ENCODE measurements at regions not wholly inside any gene's neighbourhood (a gene's known extent, or its start where the extent isn't known, plus 50 kb on each side); places are given as distances from the start of the nearest gene placed in this dataset.
A peak's percentile ranks its signal among the peaks of the same experiment; 100 is the strongest.

- 64% methylated on average over 1 of the region's 1 CpG for WGBS
- H3K9me3 ChIP-seq (ENCODE audit: control insufficient read depth, low read length): no peaks in the 10 kb centered on the region
- ATAC-seq (no peak), DNase-seq (no peak)
- H3K27ac ChIP-seq (ENCODE audit: low read length): no peak overlapping the region
- intact Hi-C loops (cut with DNase I): no loop called here
- no peaks in the 10 kb centered on the region for H3K27me3 ChIP-seq (ENCODE audit: control insufficient read depth, insufficient read depth)
- H3K4me3 ChIP-seq (ENCODE audit: low read length): no peak overlapping the region
- H3K4me1 ChIP-seq (ENCODE audit: control insufficient read depth, insufficient read depth, low read length): no peaks in the 10 kb centered on the region
Observed at GRCh38 chr2:137824501-137824900, 139.8 kb upstream of the HNMT start.

- Histone ChIP-seq H3K27ac (ENCODE audit: low read length) (no peak overlapping the region), H3K4me3 (ENCODE audit: low read length) (no peak overlapping the region), H3K4me1 (ENCODE audit: control insufficient read depth, insufficient read depth, low read length) (no peaks in the 10 kb centered on the region), H3K9me3 (ENCODE audit: control insufficient read depth, low read length) (no peaks in the 10 kb centered on the region), H3K27me3 (ENCODE audit: control insufficient read depth, insufficient read depth) (no peaks in the 10 kb centered on the region)
- ATAC-seq: no peak
- no peak for DNase-seq
- intact Hi-C loops (cut with DNase I): no loop called here
- 79% methylated on average over 5 of the region's 5 CpGs for WGBS
Observed at GRCh38 chr2:137826373-137827372, 137.6 kb upstream of the HNMT start.

- intact Hi-C loops (cut with DNase I): no loop called here
- H3K27me3 ChIP-seq (ENCODE audit: control insufficient read depth, insufficient read depth): no peaks in the 10 kb centered on the region
- H3K9me3 ChIP-seq (ENCODE audit: control insufficient read depth, low read length): no peaks in the 10 kb centered on the region
- ATAC-seq (no peak), DNase-seq (no peak)
- WGBS: 47% methylated on average over 3 of the region's 3 CpGs
- H3K4me1 ChIP-seq (ENCODE audit: control insufficient read depth, insufficient read depth, low read length): no peaks in the 10 kb centered on the region
- H3K4me3 ChIP-seq (ENCODE audit: low read length): no peak overlapping the region
- H3K27ac ChIP-seq (ENCODE audit: low read length): no peak overlapping the region
Observed at GRCh38 chr2:137828624-137829023, 135.6 kb upstream of the HNMT start.

GRCh38 chr2:137829251-137829650 is 135.0 kb upstream of the HNMT start:
- no peak for ATAC-seq
- no peak for DNase-seq
- intact Hi-C loops (cut with DNase I): no loop called here
- H3K4me3 ChIP-seq (ENCODE audit: low read length): no peak overlapping the region
- no peaks in the 10 kb centered on the region for H3K9me3 ChIP-seq (ENCODE audit: control insufficient read depth, low read length)
- no peaks in the 10 kb centered on the region for H3K27me3 ChIP-seq (ENCODE audit: control insufficient read depth, insufficient read depth)
- no peaks in the 10 kb centered on the region for H3K4me1 ChIP-seq (ENCODE audit: control insufficient read depth, insufficient read depth, low read length)
- no peak overlapping the region for H3K27ac ChIP-seq (ENCODE audit: low read length)
- WGBS: 63% methylated on average over 2 of the region's 2 CpGs

GRCh38 chr2:137834760-137835379 is 129.4 kb upstream of the HNMT start:
- WGBS: 81% methylated on average over 6 of the region's 6 CpGs
- no peaks in the 10 kb centered on the region for H3K9me3 ChIP-seq (ENCODE audit: control insufficient read depth, low read length)
- DNase-seq (no peak), ATAC-seq (no peak)
- intact Hi-C loops (cut with DNase I): loop anchor here in 3 of 4 donors (5.0 to 10.0 kb wide), 3 partner anchors 900 to 1413 kb away; no protein-coding TSS in a partner anchor
- H3K27ac ChIP-seq (ENCODE audit: low read length): no peak overlapping the region
- H3K4me3 ChIP-seq (ENCODE audit: low read length): no peak overlapping the region
- H3K4me1 ChIP-seq (ENCODE audit: control insufficient read depth, insufficient read depth, low read length): no peaks in the 10 kb centered on the region
- no peaks in the 10 kb centered on the region for H3K27me3 ChIP-seq (ENCODE audit: control insufficient read depth, insufficient read depth)

- 86% methylated on average over 3 of the region's 3 CpGs for WGBS
- no peaks in the 10 kb centered on the region for H3K9me3 ChIP-seq (ENCODE audit: control insufficient read depth, low read length)
- H3K27ac ChIP-seq (ENCODE audit: low read length): no peak overlapping the region
- intact Hi-C loops (cut with DNase I): loop anchor here in 3 of 4 donors (5.0 to 10.0 kb wide), 3 partner anchors 902 to 1414 kb away; no protein-coding TSS in a partner anchor
- H3K4me1 ChIP-seq (ENCODE audit: control insufficient read depth, insufficient read depth, low read length): no peaks in the 10 kb centered on the region
- ATAC-seq (no peak), DNase-seq (no peak)
- no peaks in the 10 kb centered on the region for H3K27me3 ChIP-seq (ENCODE audit: control insufficient read depth, insufficient read depth)
- H3K4me3 ChIP-seq (ENCODE audit: low read length): no peak overlapping the region
Observed at GRCh38 chr2:137836671-137837070, 127.6 kb upstream of the HNMT start.

GRCh38 chr2:137837830-137838229 is 126.4 kb upstream of the HNMT start:
- Histone ChIP-seq H3K4me3 (ENCODE audit: low read length) (no peak overlapping the region), H3K27ac (ENCODE audit: low read length) (no peak overlapping the region), H3K27me3 (ENCODE audit: control insufficient read depth, insufficient read depth) (no peaks in the 10 kb centered on the region), H3K9me3 (ENCODE audit: control insufficient read depth, low read length) (no peaks in the 10 kb centered on the region), H3K4me1 (ENCODE audit: control insufficient read depth, insufficient read depth, low read length) (no peaks in the 10 kb centered on the region)
- 54% methylated on average over 4 of the region's 4 CpGs for WGBS
- DNase-seq (no peak), ATAC-seq (no peak)
- intact Hi-C loops (cut with DNase I): loop anchor here in 3 of 4 donors (5.0 to 10.0 kb wide), 3 partner anchors 903 to 1416 kb away; no protein-coding TSS in a partner anchor

- Histone ChIP-seq H3K4me3 (ENCODE audit: low read length) (no peak overlapping the region), H3K27ac (ENCODE audit: low read length) (no peak overlapping the region), H3K27me3 (ENCODE audit: control insufficient read depth, insufficient read depth) (no peaks in the 10 kb centered on the region), H3K9me3 (ENCODE audit: control insufficient read depth, low read length) (no peaks in the 10 kb centered on the region), H3K4me1 (ENCODE audit: control insufficient read depth, insufficient read depth, low read length) (no peaks in the 10 kb centered on the region)
- peak in 1 of 2 donors; percentile 25 for ATAC-seq
- 34% methylated on average over 8 of the region's 8 CpGs for WGBS
- DNase-seq: no peak
- intact Hi-C loops (cut with DNase I): loop anchor here in 3 of 4 donors (5.0 to 10.0 kb wide), 3 partner anchors 904 to 1416 kb away; no protein-coding TSS in a partner anchor
Observed at GRCh38 chr2:137838255-137839092, 125.8 kb upstream of the HNMT start.

- Histone ChIP-seq H3K27me3 (ENCODE audit: control insufficient read depth, insufficient read depth) (no peaks in the 10 kb centered on the region), H3K9me3 (ENCODE audit: control insufficient read depth, low read length) (no peaks in the 10 kb centered on the region), H3K4me1 (ENCODE audit: control insufficient read depth, insufficient read depth, low read length) (no peaks in the 10 kb centered on the region), H3K4me3 (ENCODE audit: low read length) (no peak overlapping the region), H3K27ac (ENCODE audit: low read length) (no peak overlapping the region)
- ATAC-seq (no peak), DNase-seq (no peak)
- intact Hi-C loops (cut with DNase I): no loop called here
Observed at GRCh38 chr2:137842430-137842829, 121.8 kb upstream of the HNMT start.

GRCh38 chr2:137842952-137843351 is 121.3 kb upstream of the HNMT start:
- WGBS: 74% methylated on average over 3 of the region's 3 CpGs
- H3K9me3 ChIP-seq (ENCODE audit: control insufficient read depth, low read length): no peaks in the 10 kb centered on the region
- no peaks in the 10 kb centered on the region for H3K27me3 ChIP-seq (ENCODE audit: control insufficient read depth, insufficient read depth)
- H3K27ac ChIP-seq (ENCODE audit: low read length): no peak overlapping the region
- H3K4me1 ChIP-seq (ENCODE audit: control insufficient read depth, insufficient read depth, low read length): no peaks in the 10 kb centered on the region
- DNase-seq (no peak), ATAC-seq (no peak)
- intact Hi-C loops (cut with DNase I): no loop called here
- no peak overlapping the region for H3K4me3 ChIP-seq (ENCODE audit: low read length)

Measured in right cardiac atrium (tissue), 5 donors.